H9 (cell line): ENCODE measurements at regions not wholly inside any gene's neighbourhood (a gene's known extent, or its start where the extent isn't known, plus 50 kb on each side); places are given as distances from the start of the nearest gene placed in this dataset.

Experiments used
- DNase-seq: peaks from one replicate; pipeline ENCODE4 v3.0.0-alpha.2; 2017
- H2AFZ ChIP-seq: one replicate; pipeline ENCODE4 v1.6.1; 2013; ENCODE audit warnings: mild to moderate bottlenecking, low read length, control low read depth, moderate library complexity
- H2AK5ac ChIP-seq: 2 replicates; pipeline ENCODE4 v1.6.1; 2013; ENCODE audit warnings: low read length, control low read depth, mixed read lengths; ENCODE audit not compliant: insufficient read length
- H2BK120ac ChIP-seq: one replicate; pipeline ENCODE4 v1.6.1; 2013; ENCODE audit warnings: low read depth, mild to moderate bottlenecking, low read length, control low read depth, inconsistent platforms; ENCODE audit not compliant: poor library complexity, severe bottlenecking
- H2BK12ac ChIP-seq: 2 replicates; pipeline ENCODE4 v1.6.1; 2013; ENCODE audit warnings: low read length, control low read depth, mixed read lengths, low read depth; ENCODE audit not compliant: insufficient read length
- H2BK15ac ChIP-seq: 2 replicates; pipeline ENCODE4 v1.6.1; 2013; ENCODE audit warnings: low read depth, low read length, control low read depth
- H2BK20ac ChIP-seq: one replicate; pipeline ENCODE4 v1.6.1; 2013; ENCODE audit warnings: low read depth, mild to moderate bottlenecking, low read length, control low read depth, inconsistent platforms; ENCODE audit not compliant: poor library complexity, severe bottlenecking
- H2BK5ac ChIP-seq: 2 replicates; pipeline ENCODE4 v1.6.1; 2013; ENCODE audit warnings: low read length, control low read depth, mixed read lengths; ENCODE audit not compliant: insufficient read length
- H3K14ac ChIP-seq: 2 replicates; pipeline ENCODE4 v1.6.1; 2013; ENCODE audit warnings: low read length, control low read depth; ENCODE audit not compliant: insufficient read depth
- H3K18ac ChIP-seq: 2 replicates; pipeline ENCODE4 v1.6.1; 2013; ENCODE audit warnings: low read depth, mild to moderate bottlenecking, mixed read lengths, low read length, control low read depth; ENCODE audit not compliant: insufficient read length
- H3K23ac ChIP-seq: 2 replicates; pipeline ENCODE4 v1.6.1; 2013; ENCODE audit warnings: low read length, control low read depth, mixed read lengths, low read depth; ENCODE audit not compliant: insufficient read length
- H3K23me2 ChIP-seq: 2 replicates; pipeline ENCODE4 v1.6.1; 2013; ENCODE audit warnings: low read depth, mild to moderate bottlenecking, mixed read lengths, low read length, control low read depth; ENCODE audit not compliant: insufficient read length, poor library complexity, severe bottlenecking
- H3K27ac ChIP-seq: 2 replicates; pipeline ENCODE4 v1.5.1; 2013; ENCODE audit warnings: low read length, control low read depth, mixed read lengths, low read depth; ENCODE audit not compliant: insufficient read length
- H3K27me3 ChIP-seq: 2 replicates; pipeline ENCODE4 v1.6.1; 2013; ENCODE audit warnings: low read length, control low read depth, inconsistent platforms; ENCODE audit not compliant: insufficient read depth
- H3K4ac ChIP-seq: 2 replicates; pipeline ENCODE4 v1.6.1; 2013; ENCODE audit warnings: low read depth, mild to moderate bottlenecking, control low read depth, inconsistent platforms, low read length, moderate library complexity
- H3K4me1 ChIP-seq: 2 replicates; pipeline ENCODE4 v1.6.1; 2013; ENCODE audit warnings: low read length, control low read depth, inconsistent platforms; ENCODE audit not compliant: insufficient read depth
- H3K4me2 ChIP-seq: 2 replicates; pipeline ENCODE4 v1.6.1; 2013; ENCODE audit warnings: low read length, control low read depth, mixed read lengths; ENCODE audit not compliant: insufficient read length, insufficient read depth
- H3K56ac ChIP-seq: 2 replicates; pipeline ENCODE4 v1.6.1; 2013; ENCODE audit warnings: low read depth, mild to moderate bottlenecking, mixed read lengths, low read length, control low read depth; ENCODE audit not compliant: insufficient read length
- H3K79me1 ChIP-seq: 2 replicates; pipeline ENCODE4 v1.6.1; 2013; ENCODE audit warnings: low read depth, mild to moderate bottlenecking, moderate library complexity, low read length, control low read depth, inconsistent platforms; ENCODE audit not compliant: insufficient read depth, poor library complexity, severe bottlenecking
- H3K79me2 ChIP-seq: 2 replicates; pipeline ENCODE4 v1.6.1; 2013; ENCODE audit warnings: low read length, control low read depth, inconsistent platforms; ENCODE audit not compliant: insufficient read depth
- H3K9ac ChIP-seq: 2 replicates; pipeline ENCODE4 v1.6.1; 2013; ENCODE audit warnings: low read length, control low read depth, mixed read lengths; ENCODE audit not compliant: insufficient read length; ENCODE audit errors: extremely low read depth
- H3K9me3 ChIP-seq: one replicate; pipeline ENCODE4 v1.6.1; 2013; ENCODE audit warnings: low read depth, low read length, inconsistent platforms; ENCODE audit not compliant: control insufficient read depth
- H3T11ph ChIP-seq: one replicate; pipeline ENCODE4 v1.6.1; 2013; ENCODE audit warnings: mild to moderate bottlenecking, low read length, control low read depth, inconsistent platforms
- H4K20me1 ChIP-seq: one replicate; pipeline ENCODE4 v1.6.1; 2013; ENCODE audit not compliant: control insufficient read depth, insufficient read length, insufficient read depth
- H4K5ac ChIP-seq: 2 replicates; pipeline ENCODE4 v1.6.1; 2013; ENCODE audit warnings: low read depth, mild to moderate bottlenecking, mixed read lengths, low read length, control low read depth; ENCODE audit not compliant: insufficient read length
- H4K8ac ChIP-seq: replicated peaks from 2 replicates; pipeline ENCODE4 v1.6.1; 2013; ENCODE audit warnings: low read length, control low read depth, mixed read lengths, low read depth; ENCODE audit not compliant: insufficient read length
- H4K91ac ChIP-seq: 2 replicates; pipeline ENCODE4 v1.6.1; 2013; ENCODE audit warnings: low read depth, mild to moderate bottlenecking, moderate library complexity, mixed read lengths, low read length, control low read depth; ENCODE audit not compliant: insufficient read length
- H3K27ac Mint-ChIP-seq, 3 experiments: 2 replicates in 2 of 3; 3 replicates in 1 of 3; pipeline ENCODE4 v1.8.0; 2020 to 2021; ENCODE audit warnings: mixed read lengths in 3 of 3, mild to moderate bottlenecking in 1 of 3, moderate library complexity in 1 of 3
- H3K27me3 Mint-ChIP-seq: 2 replicates; pipeline ENCODE4 v1.8.0; 2021; ENCODE audit warnings: low read depth, mild to moderate bottlenecking, moderate library complexity, mixed read lengths
- H3K36me3 Mint-ChIP-seq, 3 experiments: 2 replicates in 2 of 3; 3 replicates in 1 of 3; pipeline ENCODE4 v1.8.0; 2020 to 2021; ENCODE audit warnings: low read depth in 3 of 3, mixed read lengths in 3 of 3; ENCODE audit not compliant: insufficient read depth in 1 of 3
- H3K4me1 Mint-ChIP-seq, 2 experiments: 2 replicates each; pipeline ENCODE4 v1.8.0; 2020; ENCODE audit warnings: mixed read lengths in 2 of 2
- H3K4me3 Mint-ChIP-seq, 2 experiments: 2 replicates in 1 of 2; 3 replicates in 1 of 2; pipeline ENCODE4 v1.8.0; 2020 to 2021; ENCODE audit warnings: mild to moderate bottlenecking in 2 of 2, mixed read lengths in 2 of 2, moderate library complexity in 1 of 2
- H3K9me3 Mint-ChIP-seq, 2 experiments: 2 replicates in 1 of 2; 3 replicates in 1 of 2; pipeline ENCODE4 v1.8.0; 2020; ENCODE audit warnings: mild to moderate bottlenecking in 2 of 2, mixed read lengths in 2 of 2, moderate library complexity in 1 of 2
- CTCF ChIP-seq: fragments of 200-600 bp; sonication (generic); conservative IDR thresholded peaks from 3 replicates; pipeline ENCODE4 v1.8.0; 2021; ENCODE audit warnings: antibody characterized with exemption, mild to moderate bottlenecking
- WGBS: extraction: QIAGEN DNeasy Blood & Tissue Kit; methylation state at CpG from one replicate; pipeline ENCODE4 v1.1.7; 2013; ENCODE audit warnings: missing lambda C conversion rate, low lambda C conversion rate, mixed read lengths; ENCODE audit not compliant: insufficient read length; ENCODE audit errors: extremely low coverage; 5-methylcytosine and 5-hydroxymethylcytosine counted together

GRCh38 chr1:187691439-187691838, 862.7 kb downstream of the PLA2G4A start:
- no peak overlapping the region for H3K4me3 Mint-ChIP-seq
- H3K9ac ChIP-seq: no peak overlapping the region
- no peak overlapping the region for H2BK120ac ChIP-seq
- no peak overlapping the region for H2AK5ac ChIP-seq
- H4K91ac ChIP-seq: no peak overlapping the region
- H2BK20ac ChIP-seq: no peak overlapping the region
- no peak overlapping the region for H2BK5ac ChIP-seq
- no peak overlapping the region for H3K56ac ChIP-seq
- no peak overlapping the region for H3K18ac ChIP-seq
- H3K27me3 Mint-ChIP-seq: no peaks in the 10 kb centered on the region
- no peak overlapping the region for H3K14ac ChIP-seq
- no peak overlapping the region for H3K27ac ChIP-seq
- H3K27ac Mint-ChIP-seq: no peak overlapping the region
- H3K4me2 ChIP-seq: no peak overlapping the region
- H3K9me3 ChIP-seq: no peaks in the 10 kb centered on the region
- H3T11ph ChIP-seq: no peak overlapping the region
- no peaks in the 10 kb centered on the region for H3K23me2 ChIP-seq
- H2BK15ac ChIP-seq: no peak overlapping the region
- H3K79me2 ChIP-seq: no peaks in the 10 kb centered on the region
- no peaks in the 10 kb centered on the region for H3K9me3 Mint-ChIP-seq
- H3K4me1 Mint-ChIP-seq: no peaks in the 10 kb centered on the region
- no peaks in the 10 kb centered on the region for H3K4me1 ChIP-seq
- H3K23ac ChIP-seq: no peak overlapping the region
- no peak overlapping the region for H3K4ac ChIP-seq
- no peak overlapping the region for H2BK12ac ChIP-seq
- H3K27me3 ChIP-seq: no peaks in the 10 kb centered on the region
- no peak for TF ChIP-seq CTCF
- H3K36me3 Mint-ChIP-seq: no peaks in the 10 kb centered on the region; a peak in 1 of 7 replicates
- no peaks in the 10 kb centered on the region for H4K20me1 ChIP-seq
- no peak for DNase-seq
- H4K8ac ChIP-seq: no peak overlapping the region
- H2AFZ ChIP-seq: no peak overlapping the region
- no CpG with 5 or more reads among the region's 2 CpGs for WGBS
- no peak overlapping the region for H4K5ac ChIP-seq
- no peaks in the 10 kb centered on the region for H3K79me1 ChIP-seq
